ENCODE measurements at regions not wholly inside any gene's neighbourhood (a gene's known extent, or its start where the extent isn't known, plus 50 kb on each side); places are given as distances from the start of the nearest gene placed in this dataset.

DNA sequence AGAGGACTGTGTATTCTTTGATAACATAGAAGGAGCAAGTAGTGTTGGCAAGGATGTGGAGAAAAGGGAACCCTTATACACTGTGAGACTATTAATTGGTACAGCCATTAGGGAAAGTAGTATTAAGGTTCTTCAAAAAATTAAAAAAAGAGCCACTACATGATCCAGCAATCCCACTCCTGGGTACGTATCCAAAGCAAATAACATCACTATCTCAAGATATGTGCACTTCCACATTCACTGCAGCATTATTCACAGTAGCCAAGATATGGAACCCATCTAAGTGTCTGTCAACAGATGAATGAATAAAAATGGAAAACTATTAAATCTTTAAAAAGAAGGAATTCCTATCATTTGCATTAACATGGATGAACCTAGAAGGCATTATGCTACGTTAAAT, 693.2 kb upstream of the RIOK2 start:
- TF ChIP-seq ZNF174 (tag by site-specific recombination; IDR thresholded peaks at IDR 0.05) = no peak
- no peak for TF ChIP-seq ZSCAN16 (tag by site-specific recombination; IDR thresholded peaks at IDR 0.05)
- TF ChIP-seq, protein P1, sequence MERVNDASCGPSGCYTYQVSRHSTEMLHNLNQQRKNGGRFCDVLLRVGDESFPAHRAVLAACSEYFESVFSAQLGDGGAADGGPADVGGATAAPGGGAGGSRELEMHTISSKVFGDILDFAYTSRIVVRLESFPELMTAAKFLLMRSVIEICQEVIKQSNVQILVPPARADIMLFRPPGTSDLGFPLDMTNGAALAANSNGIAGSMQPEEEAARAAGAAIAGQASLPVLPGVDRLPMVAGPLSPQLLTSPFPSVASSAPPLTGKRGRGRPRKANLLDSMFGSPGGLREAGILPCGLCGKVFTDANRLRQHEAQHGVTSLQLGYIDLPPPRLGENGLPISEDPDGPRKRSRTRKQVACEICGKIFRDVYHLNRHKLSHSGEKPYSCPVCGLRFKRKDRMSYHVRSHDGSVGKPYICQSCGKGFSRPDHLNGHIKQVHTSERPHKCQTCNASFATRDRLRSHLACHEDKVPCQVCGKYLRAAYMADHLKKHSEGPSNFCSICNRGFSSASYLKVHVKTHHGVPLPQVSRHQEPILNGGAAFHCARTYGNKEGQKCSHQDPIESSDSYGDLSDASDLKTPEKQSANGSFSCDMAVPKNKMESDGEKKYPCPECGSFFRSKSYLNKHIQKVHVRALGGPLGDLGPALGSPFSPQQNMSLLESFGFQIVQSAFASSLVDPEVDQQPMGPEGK (tag by site-specific recombination; IDR thresholded peaks at IDR 0.05) = no peak
- TF ChIP-seq ZNF324 (tag by site-specific recombination; IDR thresholded peaks at IDR 0.05) = no peak
- Histone ChIP-seq H3K36me3 (ENCODE audit: control insufficient read depth in 2 of 2, insufficient read depth in 1 of 2, low read length in 2 of 2) (no peaks in the 10 kb centered on the region), H3K4me3 (ENCODE audit: low read depth, low read length) (no peak overlapping the region), H3K4me1 (ENCODE audit: control insufficient read depth, insufficient read depth, low read length) (no peaks in the 10 kb centered on the region), H3K27ac (ENCODE audit: extremely low read depth, low read depth, low read length) (no peak overlapping the region), H3K9me3 (ENCODE audit: control insufficient read depth, insufficient read depth, low read depth, low read length) (no peaks in the 10 kb centered on the region)
- ChIA-PET CTCF (no interaction called here), POLR2A (no interaction called here)

DNA sequence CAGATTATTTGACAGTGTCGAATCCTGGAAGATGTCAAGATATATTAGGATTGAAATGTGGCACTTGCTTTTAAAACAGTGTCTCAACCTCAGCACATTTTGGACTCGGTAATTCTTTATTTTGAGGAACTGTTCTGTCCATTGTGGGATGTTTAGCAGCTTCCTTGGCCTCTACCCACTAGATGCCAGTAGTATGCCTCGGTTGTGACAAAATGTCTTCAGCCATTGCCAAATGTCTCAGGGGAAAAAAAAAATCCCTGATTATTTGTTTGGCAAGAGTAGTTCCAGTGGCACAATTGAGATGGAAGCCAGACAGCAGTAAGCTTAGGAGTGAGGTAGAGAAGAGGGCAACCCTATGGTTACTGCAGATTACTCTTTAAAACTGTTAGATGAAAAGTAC, 694.5 kb upstream of the RIOK2 start:
- POLR2A ChIA-PET = no interaction called here
- no peaks in the 10 kb centered on the region for H3K4me1 ChIP-seq (ENCODE audit: control insufficient read depth, insufficient read depth, low read length)
- H3K36me3 ChIP-seq (ENCODE audit: control insufficient read depth in 2 of 2, insufficient read depth in 1 of 2, low read length in 2 of 2) = no peaks in the 10 kb centered on the region
- H3K27ac ChIP-seq (ENCODE audit: extremely low read depth, low read depth, low read length) = no peak overlapping the region
- no peaks in the 10 kb centered on the region for H3K9me3 ChIP-seq (ENCODE audit: control insufficient read depth, insufficient read depth, low read depth, low read length)
- no peak for TF ChIP-seq TRIM28 (IDR thresholded peaks at IDR 0.05; ENCODE audit: borderline replicate concordance, low read length)
- TF ChIP-seq, protein P2, sequence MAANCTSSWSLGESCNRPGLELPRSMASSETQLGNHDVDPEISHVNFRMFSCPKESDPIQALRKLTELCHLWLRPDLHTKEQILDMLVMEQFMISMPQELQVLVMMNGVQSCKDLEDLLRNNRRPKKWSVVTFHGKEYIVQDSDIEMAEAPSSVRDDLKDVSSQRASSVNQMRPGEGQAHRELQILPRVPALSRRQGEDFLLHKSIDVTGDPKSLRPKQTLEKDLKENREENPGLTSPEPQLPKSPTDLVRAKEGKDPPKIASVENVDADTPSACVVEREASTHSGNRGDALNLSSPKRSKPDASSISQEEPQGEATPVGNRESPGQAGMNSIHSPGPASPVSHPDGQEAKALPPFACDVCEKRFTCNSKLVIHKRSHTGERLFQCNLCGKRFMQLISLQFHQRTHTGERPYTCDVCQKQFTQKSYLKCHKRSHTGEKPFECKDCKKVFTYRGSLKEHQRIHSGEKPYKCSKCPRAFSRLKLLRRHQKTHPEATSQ (tag by site-specific recombination; IDR thresholded peaks at IDR 0.05) = no peak
- no peak for TF ChIP-seq IKZF3 (tag by site-specific recombination; IDR thresholded peaks at IDR 0.05)
- TF ChIP-seq, protein P3, sequence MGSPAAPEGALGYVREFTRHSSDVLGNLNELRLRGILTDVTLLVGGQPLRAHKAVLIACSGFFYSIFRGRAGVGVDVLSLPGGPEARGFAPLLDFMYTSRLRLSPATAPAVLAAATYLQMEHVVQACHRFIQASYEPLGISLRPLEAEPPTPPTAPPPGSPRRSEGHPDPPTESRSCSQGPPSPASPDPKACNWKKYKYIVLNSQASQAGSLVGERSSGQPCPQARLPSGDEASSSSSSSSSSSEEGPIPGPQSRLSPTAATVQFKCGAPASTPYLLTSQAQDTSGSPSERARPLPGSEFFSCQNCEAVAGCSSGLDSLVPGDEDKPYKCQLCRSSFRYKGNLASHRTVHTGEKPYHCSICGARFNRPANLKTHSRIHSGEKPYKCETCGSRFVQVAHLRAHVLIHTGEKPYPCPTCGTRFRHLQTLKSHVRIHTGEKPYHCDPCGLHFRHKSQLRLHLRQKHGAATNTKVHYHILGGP (tag by site-specific recombination; IDR thresholded peaks at IDR 0.05) = no peak
- TF ChIP-seq, protein P4, sequence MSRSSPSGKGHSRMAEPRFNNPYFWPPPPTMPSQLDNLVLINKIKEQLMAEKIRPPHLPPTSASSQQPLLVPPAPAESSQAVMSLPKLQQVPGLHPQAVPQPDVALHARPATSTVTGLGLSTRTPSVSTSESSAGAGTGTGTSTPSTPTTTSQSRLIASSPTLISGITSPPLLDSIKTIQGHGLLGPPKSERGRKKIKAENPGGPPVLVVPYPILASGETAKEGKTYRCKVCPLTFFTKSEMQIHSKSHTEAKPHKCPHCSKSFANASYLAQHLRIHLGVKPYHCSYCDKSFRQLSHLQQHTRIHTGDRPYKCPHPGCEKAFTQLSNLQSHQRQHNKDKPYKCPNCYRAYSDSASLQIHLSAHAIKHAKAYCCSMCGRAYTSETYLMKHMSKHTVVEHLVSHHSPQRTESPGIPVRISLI (tag by site-specific recombination; IDR thresholded peaks at IDR 0.05) = no peak
- TF ChIP-seq HOXC10 (CRISPR knock-in tag; IDR thresholded peaks at IDR 0.05) = no peak
- TF ChIP-seq ZNF10 (tag by site-specific recombination; IDR thresholded peaks at IDR 0.05) = no peak
- no peak for TF ChIP-seq KLF1 (tag by site-specific recombination; IDR thresholded peaks at IDR 0.05)
- TF ChIP-seq ZNF707 (tag by site-specific recombination; IDR thresholded peaks at IDR 0.05) = no peak
- no peak for TF ChIP-seq GLI4 (tag by site-specific recombination; IDR thresholded peaks at IDR 0.05)
- TF ChIP-seq ZNF221 (tag by site-specific recombination; IDR thresholded peaks at IDR 0.05; ENCODE audit: borderline replicate concordance) = no peak
- TF ChIP-seq ZFHX2 (tag by site-specific recombination; conservative IDR thresholded peaks at IDR 0.05) = no peak
- CTCF ChIA-PET = no interaction called here
- H3K4me3 ChIP-seq (ENCODE audit: low read depth, low read length) = no peak overlapping the region

DNA sequence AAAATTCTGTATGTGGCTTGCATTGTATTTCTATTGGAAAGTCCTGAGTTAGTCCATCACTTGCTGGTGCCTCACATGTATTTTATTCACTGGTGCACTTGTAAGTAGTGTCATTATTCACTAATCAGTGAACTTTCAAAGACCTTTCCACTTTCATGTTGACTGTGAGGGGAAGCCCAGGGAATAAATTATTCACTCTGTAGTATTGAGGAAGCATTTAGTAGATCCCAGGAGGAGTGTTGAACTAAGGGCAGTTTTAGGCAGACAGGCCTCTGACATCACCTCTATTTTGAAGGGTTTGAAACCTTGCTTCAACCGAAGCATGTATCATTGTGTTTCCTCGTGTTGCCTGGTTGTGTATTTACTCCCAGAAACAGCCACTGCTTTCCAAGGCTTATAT, 705.4 kb upstream of the RIOK2 start:
- ChIA-PET CTCF (no interaction called here), POLR2A (no interaction called here)
- Histone ChIP-seq H3K27ac (ENCODE audit: extremely low read depth, low read depth, low read length) (no peak overlapping the region), H3K9me3 (ENCODE audit: control insufficient read depth, insufficient read depth, low read depth, low read length) (no peaks in the 10 kb centered on the region), H3K4me1 (ENCODE audit: control insufficient read depth, insufficient read depth, low read length) (no peaks in the 10 kb centered on the region), H3K4me3 (ENCODE audit: low read depth, low read length) (no peak overlapping the region), H3K36me3 (ENCODE audit: control insufficient read depth in 2 of 2, insufficient read depth in 1 of 2, low read length in 2 of 2) (no peaks in the 10 kb centered on the region)
- no peak for TF ChIP-seq ZNF2 (tag by site-specific recombination; IDR thresholded peaks at IDR 0.05)
- TF ChIP-seq, protein P5, sequence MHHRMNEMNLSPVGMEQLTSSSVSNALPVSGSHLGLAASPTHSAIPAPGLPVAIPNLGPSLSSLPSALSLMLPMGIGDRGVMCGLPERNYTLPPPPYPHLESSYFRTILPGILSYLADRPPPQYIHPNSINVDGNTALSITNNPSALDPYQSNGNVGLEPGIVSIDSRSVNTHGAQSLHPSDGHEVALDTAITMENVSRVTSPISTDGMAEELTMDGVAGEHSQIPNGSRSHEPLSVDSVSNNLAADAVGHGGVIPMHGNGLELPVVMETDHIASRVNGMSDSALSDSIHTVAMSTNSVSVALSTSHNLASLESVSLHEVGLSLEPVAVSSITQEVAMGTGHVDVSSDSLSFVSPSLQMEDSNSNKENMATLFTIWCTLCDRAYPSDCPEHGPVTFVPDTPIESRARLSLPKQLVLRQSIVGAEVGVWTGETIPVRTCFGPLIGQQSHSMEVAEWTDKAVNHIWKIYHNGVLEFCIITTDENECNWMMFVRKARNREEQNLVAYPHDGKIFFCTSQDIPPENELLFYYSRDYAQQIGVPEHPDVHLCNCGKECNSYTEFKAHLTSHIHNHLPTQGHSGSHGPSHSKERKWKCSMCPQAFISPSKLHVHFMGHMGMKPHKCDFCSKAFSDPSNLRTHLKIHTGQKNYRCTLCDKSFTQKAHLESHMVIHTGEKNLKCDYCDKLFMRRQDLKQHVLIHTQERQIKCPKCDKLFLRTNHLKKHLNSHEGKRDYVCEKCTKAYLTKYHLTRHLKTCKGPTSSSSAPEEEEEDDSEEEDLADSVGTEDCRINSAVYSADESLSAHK (tag by site-specific recombination; IDR thresholded peaks at IDR 0.05) = no peak
